SK-N-SH treated with all-trans-retinoic acid at 6 μM for 48 hours (cell line): ENCODE measurements at regions not wholly inside any gene's neighbourhood (a gene's known extent, or its start where the extent isn't known, plus 50 kb on each side); places are given as distances from the start of the nearest gene placed in this dataset.

Experiments
- CSDC2 ChIP-seq: fragments of 250-450 bp; sonication (Bioruptor Pico); IDR thresholded peaks from 2 replicates; pipeline ENCODE4 v1.5.0; 2020; ENCODE audit warnings: mild to moderate bottlenecking, moderate library complexity
- PPARA ChIP-seq: fragments of 250-450 bp; sonication (Bioruptor Pico); IDR thresholded peaks from 2 replicates; pipeline ENCODE4 v1.5.0; 2020; ENCODE audit warnings: mild to moderate bottlenecking, borderline replicate concordance
- RARB ChIP-seq: fragments of 250-450 bp; sonication (Bioruptor Pico); IDR thresholded peaks from 2 replicates; pipeline ENCODE4 v1.8.0; 2021; ENCODE audit warnings: mild to moderate bottlenecking, moderate library complexity
- ZFP30 ChIP-seq: fragments of 450-650 bp; formaldehyde crosslinking; IDR thresholded peaks from 2 replicates; pipeline ENCODE4 v1.5.0; 2022; ENCODE audit warnings: mild to moderate bottlenecking, moderate library complexity
- TF ChIP-seq, protein P1 (sequence below): fragments of 250-450 bp; sonication (Bioruptor Pico); IDR thresholded peaks from 2 replicates; pipeline ENCODE4 v1.8.0; 2020; ENCODE audit warnings: mild to moderate bottlenecking, moderate library complexity, borderline replicate concordance

DNA sequence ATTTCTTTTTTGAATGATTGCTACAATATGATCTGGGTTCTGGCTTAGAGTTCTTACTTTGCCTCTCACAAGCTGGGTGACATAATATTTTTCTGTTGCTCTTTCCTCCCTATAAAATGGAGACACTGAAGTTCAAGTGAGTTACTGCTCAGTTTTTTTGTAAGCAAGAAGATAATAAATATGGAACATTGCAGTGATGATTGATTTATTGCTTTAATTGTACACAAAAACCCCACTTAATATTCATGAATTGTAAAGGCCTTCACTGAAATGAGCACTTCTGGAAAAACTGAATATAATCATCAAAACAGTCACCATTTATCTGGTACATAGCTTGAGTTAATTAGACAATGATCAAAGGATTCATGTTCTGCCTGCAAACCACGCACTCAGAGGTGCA, 71.8 kb upstream of the NAP1L1 start:
- TF ChIP-seq ZFP30 (CRISPR knock-in tag) (no peak), PPARA (CRISPR knock-in tag) (no peak), RARB (CRISPR knock-in tag) (no peak), CSDC2 (CRISPR knock-in tag) (no peak)
- TF ChIP-seq, protein P1, sequence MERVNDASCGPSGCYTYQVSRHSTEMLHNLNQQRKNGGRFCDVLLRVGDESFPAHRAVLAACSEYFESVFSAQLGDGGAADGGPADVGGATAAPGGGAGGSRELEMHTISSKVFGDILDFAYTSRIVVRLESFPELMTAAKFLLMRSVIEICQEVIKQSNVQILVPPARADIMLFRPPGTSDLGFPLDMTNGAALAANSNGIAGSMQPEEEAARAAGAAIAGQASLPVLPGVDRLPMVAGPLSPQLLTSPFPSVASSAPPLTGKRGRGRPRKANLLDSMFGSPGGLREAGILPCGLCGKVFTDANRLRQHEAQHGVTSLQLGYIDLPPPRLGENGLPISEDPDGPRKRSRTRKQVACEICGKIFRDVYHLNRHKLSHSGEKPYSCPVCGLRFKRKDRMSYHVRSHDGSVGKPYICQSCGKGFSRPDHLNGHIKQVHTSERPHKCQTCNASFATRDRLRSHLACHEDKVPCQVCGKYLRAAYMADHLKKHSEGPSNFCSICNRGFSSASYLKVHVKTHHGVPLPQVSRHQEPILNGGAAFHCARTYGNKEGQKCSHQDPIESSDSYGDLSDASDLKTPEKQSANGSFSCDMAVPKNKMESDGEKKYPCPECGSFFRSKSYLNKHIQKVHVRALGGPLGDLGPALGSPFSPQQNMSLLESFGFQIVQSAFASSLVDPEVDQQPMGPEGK (CRISPR knock-in tag): no peak
